Prostate gland (tissue), 2 donors: ENCODE measurements at regions not wholly inside any gene's neighbourhood (a gene's known extent, or its start where the extent isn't known, plus 50 kb on each side); places are given as distances from the start of the nearest gene placed in this dataset.

ENCODE experiments used
- CTCF ChIP-seq, 4 experiments: fragments of 200-600 bp in 2 of 4; fragments of 450-650 bp in 2 of 4; sonication (generic) in 2 of 4; IDR thresholded peaks; 1 replicate in 3 of 4; 2 replicates in 1 of 4; pipeline ENCODE4 v1.5.1; 2016 to 2019; ENCODE audit warnings: antibody characterized with exemption in 4 of 4, mild to moderate bottlenecking in 2 of 4, moderate library complexity in 2 of 4
- POLR2A ChIP-seq: fragments of 450-650 bp; IDR thresholded peaks from one replicate; pipeline ENCODE4 v1.6.1; 2016; ENCODE audit warnings: antibody characterized with exemption, mild to moderate bottlenecking
- POLR2AphosphoS5 ChIP-seq: sonication (generic); formaldehyde crosslinking; IDR thresholded peaks from one replicate; pipeline ENCODE4 v1.6.1; 2017; ENCODE audit warnings: antibody characterized with exemption

- TF ChIP-seq CTCF (IDR thresholded peaks at IDR 0.05): no peak
- TF ChIP-seq POLR2A: no peak
- no peak for TF ChIP-seq POLR2AphosphoS5
These were observed 1110.0 kb upstream of the ACVR2A start for GRCh38 chr2:146734821-146735190.
